ENCODE measurements at regions not wholly inside any gene's neighbourhood (a gene's known extent, or its start where the extent isn't known, plus 50 kb on each side); places are given as distances from the start of the nearest gene placed in this dataset.
A peak's percentile ranks its signal among the peaks of the same experiment; 100 is the strongest.

DNA sequence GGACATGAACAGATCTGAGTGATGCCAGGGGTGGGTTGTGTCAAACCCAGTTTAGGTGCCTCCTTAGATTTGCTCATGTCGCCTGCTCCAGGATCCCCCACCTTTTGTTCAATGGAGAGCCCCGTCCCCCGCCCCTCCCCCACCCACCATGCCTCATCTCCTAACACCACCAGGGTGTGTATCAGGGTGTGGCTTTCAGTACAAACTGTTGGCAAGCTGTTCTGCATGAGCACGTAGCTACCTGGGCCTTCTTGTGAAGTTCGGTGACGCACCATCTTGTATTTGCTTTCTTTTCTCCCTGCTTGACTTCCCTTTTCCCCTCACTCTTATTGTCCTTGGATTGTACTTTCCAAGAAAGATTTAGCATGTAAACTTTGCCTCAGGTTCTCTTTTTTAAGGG is 94.8 kb downstream of the EBNA1BP2 start:
- Mint-ChIP-seq H3K9me3 (no peaks in the 10 kb centered on the region), H3K4me1 (peaks cover 9% of the 10 kb centered on the region; the same call in 2 of the 3 replicates), H3K4me3 (no peak overlapping the region), H3K27ac (no peak overlapping the region), H3K27me3 (ENCODE audit: insufficient read depth, low read depth, poor library complexity) (no peaks in the 10 kb centered on the region), H3K36me3 (ENCODE audit: low read depth) (no peaks in the 10 kb centered on the region)
- Histone ChIP-seq H3K27me3 (ENCODE audit: insufficient read depth) (no peaks in the 10 kb centered on the region), H3K4me1 (ENCODE audit: insufficient read depth) (no peaks in the 10 kb centered on the region), H3F3A (replicated peaks; ENCODE audit: low read depth) (no peaks in the 10 kb centered on the region), H3K27ac (ENCODE audit: low read depth) (no peak overlapping the region), H3K4me3 (no peak overlapping the region), H3K79me2 (replicated peaks; ENCODE audit: insufficient read depth) (no peaks in the 10 kb centered on the region), H3K4me2 (no peak overlapping the region), H3K36me3 (ENCODE audit: insufficient read depth) (no peaks in the 10 kb centered on the region), H2AFZ (peak overlapping the region; percentile 6; the same call in 1 of the 2 replicates), H4K20me1 (replicated peaks; ENCODE audit: insufficient read depth) (no peaks in the 10 kb centered on the region), H3K9me2 (ENCODE audit: insufficient read depth) (no peaks in the 10 kb centered on the region)
- TF ChIP-seq ETS1 (IDR thresholded peaks at IDR 0.05) = no peak
- no peak for TF ChIP-seq EZH2phosphoT487 (IDR thresholded peaks at IDR 0.05; ENCODE audit: unreplicated experiment)
- TF ChIP-seq EZH2 (IDR thresholded peaks at IDR 0.05; ENCODE audit: low read depth, unreplicated experiment) = no peak
- TF ChIP-seq JUNB (IDR thresholded peaks at IDR 0.05; ENCODE audit: unreplicated experiment) = no peak
- TF ChIP-seq ZNF331 (CRISPR knock-in tag; IDR thresholded peaks at IDR 0.05; ENCODE audit: low read depth) = no peak
- no peak for TF ChIP-seq ZNF462 (CRISPR knock-in tag; IDR thresholded peaks at IDR 0.05)
- TF ChIP-seq, protein P1, sequence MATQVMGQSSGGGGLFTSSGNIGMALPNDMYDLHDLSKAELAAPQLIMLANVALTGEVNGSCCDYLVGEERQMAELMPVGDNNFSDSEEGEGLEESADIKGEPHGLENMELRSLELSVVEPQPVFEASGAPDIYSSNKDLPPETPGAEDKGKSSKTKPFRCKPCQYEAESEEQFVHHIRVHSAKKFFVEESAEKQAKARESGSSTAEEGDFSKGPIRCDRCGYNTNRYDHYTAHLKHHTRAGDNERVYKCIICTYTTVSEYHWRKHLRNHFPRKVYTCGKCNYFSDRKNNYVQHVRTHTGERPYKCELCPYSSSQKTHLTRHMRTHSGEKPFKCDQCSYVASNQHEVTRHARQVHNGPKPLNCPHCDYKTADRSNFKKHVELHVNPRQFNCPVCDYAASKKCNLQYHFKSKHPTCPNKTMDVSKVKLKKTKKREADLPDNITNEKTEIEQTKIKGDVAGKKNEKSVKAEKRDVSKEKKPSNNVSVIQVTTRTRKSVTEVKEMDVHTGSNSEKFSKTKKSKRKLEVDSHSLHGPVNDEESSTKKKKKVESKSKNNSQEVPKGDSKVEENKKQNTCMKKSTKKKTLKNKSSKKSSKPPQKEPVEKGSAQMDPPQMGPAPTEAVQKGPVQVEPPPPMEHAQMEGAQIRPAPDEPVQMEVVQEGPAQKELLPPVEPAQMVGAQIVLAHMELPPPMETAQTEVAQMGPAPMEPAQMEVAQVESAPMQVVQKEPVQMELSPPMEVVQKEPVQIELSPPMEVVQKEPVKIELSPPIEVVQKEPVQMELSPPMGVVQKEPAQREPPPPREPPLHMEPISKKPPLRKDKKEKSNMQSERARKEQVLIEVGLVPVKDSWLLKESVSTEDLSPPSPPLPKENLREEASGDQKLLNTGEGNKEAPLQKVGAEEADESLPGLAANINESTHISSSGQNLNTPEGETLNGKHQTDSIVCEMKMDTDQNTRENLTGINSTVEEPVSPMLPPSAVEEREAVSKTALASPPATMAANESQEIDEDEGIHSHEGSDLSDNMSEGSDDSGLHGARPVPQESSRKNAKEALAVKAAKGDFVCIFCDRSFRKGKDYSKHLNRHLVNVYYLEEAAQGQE (IDR thresholded peaks at IDR 0.05; ENCODE audit: unreplicated experiment) = no peak
- no peak for TF ChIP-seq POLR2AphosphoS5 (IDR thresholded peaks at IDR 0.05; ENCODE audit: low read depth)
- ATAC-seq (no peak), DNase-seq (ENCODE audit: low spot score) (peak; percentile 39)
